ENCODE measurements at regions not wholly inside any gene's neighbourhood (a gene's known extent, or its start where the extent isn't known, plus 50 kb on each side); places are given as distances from the start of the nearest gene placed in this dataset.
A peak's percentile ranks its signal among the peaks of the same experiment; 100 is the strongest.

GRCh38 chr2:180735799-180736198 lies 244.6 kb upstream of the UBE2E3 start:
- H3K4me3 ChIP-seq (ENCODE audit: control insufficient read depth, low read depth, low read length) = no peak overlapping the region
- no peak for DNase-seq (ENCODE audit: low read depth)
- TF ChIP-seq CTCF (IDR thresholded peaks at IDR 0.05; ENCODE audit: control insufficient read depth, insufficient read depth, low read depth, low read length, missing control alignments) = no peak

- DNase-seq (ENCODE audit: low read depth) = no peak
- no peak for TF ChIP-seq CTCF (IDR thresholded peaks at IDR 0.05; ENCODE audit: control insufficient read depth, insufficient read depth, low read depth, low read length, missing control alignments)
These were observed 246.0 kb upstream of the UBE2E3 start for GRCh38 chr2:180734382-180734781.

DNA sequence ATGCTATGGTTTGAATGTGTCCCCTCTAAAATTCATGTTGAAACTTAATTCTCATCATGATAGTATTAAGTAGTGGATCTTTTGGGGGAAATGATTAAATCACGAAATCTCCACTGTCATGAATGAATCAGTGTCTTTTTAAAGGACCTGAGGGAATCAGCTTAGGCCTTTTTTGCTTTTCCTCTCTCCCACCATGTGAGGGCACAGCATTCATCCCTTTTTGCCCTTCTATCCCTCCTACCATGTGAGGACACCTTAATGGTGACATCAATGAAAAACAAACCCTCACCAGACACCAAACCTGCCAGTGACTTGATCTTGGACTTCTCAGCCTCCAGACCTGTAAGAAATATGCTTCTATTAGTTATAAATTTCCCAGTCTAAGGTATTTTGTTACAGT lies 247.1 kb upstream of the UBE2E3 start:
- no peak for TF ChIP-seq CTCF (IDR thresholded peaks at IDR 0.05; ENCODE audit: control insufficient read depth, insufficient read depth, low read depth, low read length, missing control alignments)
- H3K4me3 ChIP-seq (ENCODE audit: control insufficient read depth, low read depth, low read length) = no peak overlapping the region
- no peak for DNase-seq (ENCODE audit: low read depth)

More at GRCh38 chr2:180734382-180734781, 246.0 kb upstream of the UBE2E3 start:
- H3K4me3 ChIP-seq (ENCODE audit: control insufficient read depth, low read depth, low read length) = no peak overlapping the region

DNA sequence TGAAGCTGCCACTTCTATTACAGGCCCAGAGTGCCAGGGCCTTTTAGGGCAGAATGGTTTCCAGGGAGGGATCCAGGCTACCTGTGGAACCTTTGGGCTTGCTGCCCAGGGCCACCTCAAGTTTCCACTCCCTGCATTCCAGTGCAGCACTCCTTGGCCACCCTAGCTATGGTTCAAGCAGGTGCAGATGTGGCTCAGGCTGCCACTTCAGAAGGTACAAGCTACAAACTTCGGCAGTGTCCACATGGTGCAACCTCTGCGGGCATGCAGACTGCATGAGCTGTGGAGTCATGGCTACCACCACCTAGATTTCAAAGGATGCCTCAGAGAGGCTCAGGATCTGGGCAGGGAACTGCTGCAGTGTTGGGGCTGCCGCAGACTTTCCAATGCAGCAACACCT lies 248.1 kb upstream of the UBE2E3 start:
- DNase-seq (ENCODE audit: low read depth) = no peak
- no peak overlapping the region for H3K4me3 ChIP-seq (ENCODE audit: control insufficient read depth, low read depth, low read length)
- no peak for TF ChIP-seq CTCF (IDR thresholded peaks at IDR 0.05; ENCODE audit: control insufficient read depth, insufficient read depth, low read depth, low read length, missing control alignments)

GRCh38 chr2:180730976-180731375 lies 249.4 kb upstream of the UBE2E3 start:
- no peak overlapping the region for H3K4me3 ChIP-seq (ENCODE audit: control insufficient read depth, low read depth, low read length)
- TF ChIP-seq CTCF (IDR thresholded peaks at IDR 0.05; ENCODE audit: control insufficient read depth, insufficient read depth, low read depth, low read length, missing control alignments) = no peak
- DNase-seq (ENCODE audit: low read depth) = no peak

- TF ChIP-seq CTCF (IDR thresholded peaks at IDR 0.05; ENCODE audit: control insufficient read depth, insufficient read depth, low read depth, low read length, missing control alignments) = no peak
- peak; percentile 67 for DNase-seq (ENCODE audit: low read depth)
- H3K4me3 ChIP-seq (ENCODE audit: control insufficient read depth, low read depth, low read length) = no peak overlapping the region
These were observed 251.4 kb upstream of the UBE2E3 start for GRCh38 chr2:180728928-180729559.
